ENCODE measurements at regions not wholly inside any gene's neighbourhood (a gene's known extent, or its start where the extent isn't known, plus 50 kb on each side); places are given as distances from the start of the nearest gene placed in this dataset.

DNA sequence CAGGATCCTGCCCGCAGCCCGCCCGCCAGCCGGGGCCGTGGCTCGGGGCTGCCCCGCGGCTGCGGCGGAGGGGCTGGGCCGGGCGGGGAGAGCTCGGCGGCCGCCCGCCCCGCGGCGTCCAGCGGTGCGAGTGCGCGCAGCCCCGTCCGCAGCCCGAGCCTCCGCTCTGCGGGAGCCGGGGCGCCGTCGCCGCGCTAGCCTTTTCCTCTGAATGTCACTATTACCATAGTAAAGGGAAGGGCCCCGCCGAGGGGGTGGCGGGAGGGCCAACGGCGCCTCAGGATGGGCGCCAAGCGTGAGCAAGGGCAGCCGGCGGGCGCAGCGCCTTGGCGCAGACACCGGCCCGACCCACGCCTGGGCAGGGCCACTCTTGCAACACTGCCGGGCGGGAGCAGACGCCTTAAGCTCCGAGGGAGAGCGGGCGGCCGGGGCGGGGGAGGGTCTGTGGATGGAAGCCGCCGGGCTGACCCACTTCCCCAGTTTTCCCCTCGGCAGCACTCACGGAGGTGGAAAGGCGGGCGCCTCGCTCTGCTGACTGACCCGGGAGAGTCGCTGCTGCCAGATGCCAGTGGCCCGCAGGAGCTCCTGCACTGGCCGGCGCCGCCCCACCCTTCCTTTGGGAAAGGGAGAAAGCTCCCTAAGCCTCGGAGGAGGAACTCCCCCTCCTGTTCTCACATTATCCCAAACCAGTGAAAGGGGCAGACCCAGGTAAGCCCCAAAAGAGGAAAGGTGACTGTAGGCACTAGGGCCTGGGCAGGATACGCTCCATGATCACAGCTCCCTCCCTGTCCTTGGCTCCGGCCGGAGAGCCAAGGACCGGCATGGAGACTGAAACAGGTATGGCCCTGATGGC lies 329.4 kb downstream of the HNRNPD start:
- ATAC-seq (ENCODE audit: insufficient number of reproducible peaks, low FRiP score, low read depth) (no peak), DNase-seq (ENCODE audit: low spot score) (no peak)
- no peaks in the 10 kb centered on the region for H3K27me3 ChIP-seq (replicated peaks; ENCODE audit: insufficient read depth)
- H3K4me3 ChIP-seq = peak overlapping the region; percentile 75
- peaks cover 0 to 12% of the 10 kb centered on the region in 2 donors for H3K4me1 ChIP-seq (ENCODE audit: control insufficient read depth in 1 of 2, low read depth in 2 of 2)
- H3K9me3 ChIP-seq = no peaks in the 10 kb centered on the region
- H3K27ac ChIP-seq = no peak overlapping the region
- TF ChIP-seq, protein P1, sequence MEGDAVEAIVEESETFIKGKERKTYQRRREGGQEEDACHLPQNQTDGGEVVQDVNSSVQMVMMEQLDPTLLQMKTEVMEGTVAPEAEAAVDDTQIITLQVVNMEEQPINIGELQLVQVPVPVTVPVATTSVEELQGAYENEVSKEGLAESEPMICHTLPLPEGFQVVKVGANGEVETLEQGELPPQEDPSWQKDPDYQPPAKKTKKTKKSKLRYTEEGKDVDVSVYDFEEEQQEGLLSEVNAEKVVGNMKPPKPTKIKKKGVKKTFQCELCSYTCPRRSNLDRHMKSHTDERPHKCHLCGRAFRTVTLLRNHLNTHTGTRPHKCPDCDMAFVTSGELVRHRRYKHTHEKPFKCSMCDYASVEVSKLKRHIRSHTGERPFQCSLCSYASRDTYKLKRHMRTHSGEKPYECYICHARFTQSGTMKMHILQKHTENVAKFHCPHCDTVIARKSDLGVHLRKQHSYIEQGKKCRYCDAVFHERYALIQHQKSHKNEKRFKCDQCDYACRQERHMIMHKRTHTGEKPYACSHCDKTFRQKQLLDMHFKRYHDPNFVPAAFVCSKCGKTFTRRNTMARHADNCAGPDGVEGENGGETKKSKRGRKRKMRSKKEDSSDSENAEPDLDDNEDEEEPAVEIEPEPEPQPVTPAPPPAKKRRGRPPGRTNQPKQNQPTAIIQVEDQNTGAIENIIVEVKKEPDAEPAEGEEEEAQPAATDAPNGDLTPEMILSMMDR (IDR thresholded peaks at IDR 0.05) = no peak
- H3K36me3 ChIP-seq = no peaks in the 10 kb centered on the region

DNA sequence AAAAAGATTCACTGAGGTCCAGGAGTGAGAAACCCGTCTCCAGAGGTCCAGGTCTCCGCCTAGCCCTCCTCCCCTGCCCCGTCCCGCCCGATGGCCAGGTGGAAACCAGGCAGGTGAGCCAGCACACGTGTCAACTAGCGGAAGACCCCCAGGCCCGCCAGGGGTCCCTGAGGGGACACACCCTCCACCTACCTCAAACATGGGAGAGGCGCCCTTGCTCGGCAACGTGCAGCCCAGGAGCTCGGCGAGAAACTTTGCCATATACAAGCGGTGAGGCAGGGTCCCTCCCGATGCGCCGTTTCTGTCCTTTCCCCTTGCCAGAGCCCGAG lies 330.0 kb downstream of the HNRNPD start:
- Histone ChIP-seq H3K36me3 (no peaks in the 10 kb centered on the region), H3K27ac (no peak overlapping the region), H3K4me1 (ENCODE audit: control insufficient read depth in 1 of 2, low read depth in 2 of 2) (peaks cover 0 to 12% of the 10 kb centered on the region in 2 donors), H3K27me3 (replicated peaks; ENCODE audit: insufficient read depth) (no peaks in the 10 kb centered on the region), H3K9me3 (no peaks in the 10 kb centered on the region), H3K4me3 (peak overlapping the region; percentile 75)
- TF ChIP-seq, protein P1 (IDR thresholded peaks at IDR 0.05) = no peak
- ATAC-seq (ENCODE audit: insufficient number of reproducible peaks, low FRiP score, low read depth) = no peak
- DNase-seq (ENCODE audit: low spot score) = no peak

DNA sequence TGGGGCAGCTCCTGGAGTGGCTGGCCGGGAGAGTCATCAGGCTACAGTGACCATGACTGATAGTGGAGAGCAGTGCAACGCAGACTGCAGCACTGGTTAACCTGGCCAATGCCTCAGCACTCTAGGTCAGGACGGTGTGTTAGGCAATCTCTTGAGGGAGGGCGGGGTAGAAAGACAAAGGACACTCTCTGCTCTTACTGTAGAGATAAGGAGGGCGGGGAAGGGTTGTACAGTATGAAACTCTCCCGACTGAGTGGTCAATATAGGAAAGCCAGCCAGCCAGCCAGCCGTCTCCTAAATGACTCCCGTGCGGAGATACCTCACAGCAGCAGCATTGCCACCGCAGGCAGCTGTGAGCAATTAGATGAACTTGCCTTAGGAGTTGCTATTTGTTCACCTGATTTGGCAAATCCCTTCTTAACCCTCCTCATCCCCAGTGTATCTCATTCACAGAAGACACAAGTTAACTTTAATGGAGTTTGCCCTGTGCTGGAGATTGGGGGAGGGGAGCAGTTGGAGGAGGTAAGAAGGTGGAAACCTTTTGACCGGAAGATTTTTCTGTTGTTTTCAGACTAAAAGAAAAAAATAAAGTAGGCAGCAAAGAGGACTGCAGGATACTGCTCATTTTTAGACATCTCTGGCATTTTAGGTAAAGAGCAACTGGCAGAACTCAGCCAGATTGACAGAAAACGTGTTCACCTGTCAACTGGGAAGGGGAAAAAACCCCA lies 330.5 kb downstream of the HNRNPD start:
- Histone ChIP-seq H3K36me3 (no peaks in the 10 kb centered on the region), H3K27me3 (replicated peaks; ENCODE audit: insufficient read depth) (no peaks in the 10 kb centered on the region), H3K4me1 (ENCODE audit: control insufficient read depth in 1 of 2, low read depth in 2 of 2) (peaks cover 0 to 12% of the 10 kb centered on the region in 2 donors), H3K4me3 (peak overlapping the region; percentile 75), H3K27ac (no peak overlapping the region), H3K9me3 (no peaks in the 10 kb centered on the region)
- ATAC-seq (ENCODE audit: insufficient number of reproducible peaks, low FRiP score, low read depth) = no peak
- TF ChIP-seq, protein P1 (IDR thresholded peaks at IDR 0.05) = no peak
- DNase-seq (ENCODE audit: low spot score) = no peak

DNA sequence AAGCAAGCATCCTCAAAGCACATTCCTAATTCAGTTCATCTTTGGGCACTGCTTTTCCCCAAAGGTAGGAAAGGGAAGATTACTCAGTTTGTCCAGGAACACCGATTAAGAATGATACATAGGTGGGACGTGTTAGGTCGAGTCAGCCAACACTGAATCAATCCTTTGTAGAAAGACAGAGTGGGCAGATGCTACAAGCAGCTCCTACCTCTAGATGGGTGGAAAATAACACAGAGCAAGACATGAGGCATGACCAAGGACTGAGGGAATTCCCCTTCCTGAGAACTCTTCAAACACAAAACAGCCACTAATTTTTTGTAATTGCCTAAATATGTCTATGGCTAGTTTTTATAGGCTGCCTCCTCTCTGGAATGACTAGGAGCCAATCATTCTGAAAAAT lies 331.7 kb downstream of the HNRNPD start:
- Histone ChIP-seq H3K4me3 (no peak overlapping the region), H3K27me3 (replicated peaks; ENCODE audit: insufficient read depth) (no peaks in the 10 kb centered on the region), H3K27ac (no peak overlapping the region), H3K36me3 (no peaks in the 10 kb centered on the region), H3K9me3 (no peaks in the 10 kb centered on the region), H3K4me1 (ENCODE audit: control insufficient read depth in 1 of 2, low read depth in 2 of 2) (peaks cover 0 to 12% of the 10 kb centered on the region in 2 donors)
- TF ChIP-seq, protein P1 (IDR thresholded peaks at IDR 0.05) = no peak
- DNase-seq (ENCODE audit: low spot score) = no peak
- no peak for ATAC-seq (ENCODE audit: insufficient number of reproducible peaks, low FRiP score, low read depth)

DNA sequence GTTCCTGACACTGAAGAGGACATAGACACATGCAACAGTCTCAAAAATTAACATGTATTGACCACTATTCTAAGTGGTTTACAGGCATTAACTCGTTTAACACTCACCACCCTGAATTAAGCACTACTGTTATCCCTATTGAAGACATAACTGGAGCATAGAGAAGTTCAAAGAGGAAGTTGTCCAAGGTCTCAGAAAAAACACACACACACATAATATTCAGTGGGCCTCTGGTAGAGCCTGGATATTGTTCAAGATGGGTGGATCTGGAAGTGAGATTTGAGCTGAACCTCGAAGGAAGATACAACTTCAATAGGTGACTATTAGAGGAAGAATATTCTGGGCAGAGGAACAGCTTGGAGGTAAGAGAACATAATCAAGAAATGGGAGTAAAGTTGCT lies 334.9 kb downstream of the HNRNPD start:
- no peak for DNase-seq (ENCODE audit: low spot score)
- Histone ChIP-seq H3K27me3 (replicated peaks; ENCODE audit: insufficient read depth) (no peaks in the 10 kb centered on the region), H3K27ac (no peak overlapping the region), H3K36me3 (no peaks in the 10 kb centered on the region), H3K9me3 (no peaks in the 10 kb centered on the region), H3K4me3 (no peak overlapping the region), H3K4me1 (ENCODE audit: control insufficient read depth in 1 of 2, low read depth in 2 of 2) (peaks cover 0 to 5% of the 10 kb centered on the region in 2 donors)
- TF ChIP-seq, protein P1 (IDR thresholded peaks at IDR 0.05) = no peak
- no peak for ATAC-seq (ENCODE audit: insufficient number of reproducible peaks, low FRiP score, low read depth)

All from thoracic aorta (tissue), 2 donors.